Mesodermal cell (in vitro differentiated cells): ENCODE measurements at regions not wholly inside any gene's neighbourhood (a gene's known extent, or its start where the extent isn't known, plus 50 kb on each side); places are given as distances from the start of the nearest gene placed in this dataset.

Source experiments
- H3K27ac ChIP-seq: 2 replicates; pipeline ENCODE4 v1.7.0; 2013; ENCODE audit warnings: mild to moderate bottlenecking, low read depth, low read length, moderate library complexity; ENCODE audit not compliant: severe bottlenecking
- H3K36me3 ChIP-seq: 2 replicates; pipeline ENCODE4 v1.7.1; 2013; ENCODE audit warnings: mild to moderate bottlenecking, low read length, moderate library complexity; ENCODE audit not compliant: control insufficient read depth, insufficient read depth
- H3K4me1 ChIP-seq: one replicate; pipeline ENCODE4 v1.7.1; 2013; ENCODE audit warnings: mild to moderate bottlenecking, low read length; ENCODE audit not compliant: insufficient read depth, control insufficient read depth, poor library complexity, severe bottlenecking
- H3K4me3 ChIP-seq: 2 replicates; pipeline ENCODE4 v1.7.0; 2013; ENCODE audit warnings: low read length, control low read depth, mild to moderate bottlenecking; ENCODE audit not compliant: insufficient read depth, poor library complexity, severe bottlenecking; ENCODE audit errors: extremely low read depth
- H3K9me3 ChIP-seq: 2 replicates; pipeline ENCODE4 v1.7.1; 2013; ENCODE audit warnings: mild to moderate bottlenecking, low read length, moderate library complexity; ENCODE audit not compliant: control insufficient read depth
- WGBS, 2 experiments: methylation state at CpG; one replicate each; pipeline ENCODE4 v1.1.5; 2013; ENCODE audit warnings: missing lambda C conversion rate in 2 of 2; ENCODE audit not compliant: insufficient coverage in 2 of 2; 5-methylcytosine and 5-hydroxymethylcytosine counted together

DNA sequence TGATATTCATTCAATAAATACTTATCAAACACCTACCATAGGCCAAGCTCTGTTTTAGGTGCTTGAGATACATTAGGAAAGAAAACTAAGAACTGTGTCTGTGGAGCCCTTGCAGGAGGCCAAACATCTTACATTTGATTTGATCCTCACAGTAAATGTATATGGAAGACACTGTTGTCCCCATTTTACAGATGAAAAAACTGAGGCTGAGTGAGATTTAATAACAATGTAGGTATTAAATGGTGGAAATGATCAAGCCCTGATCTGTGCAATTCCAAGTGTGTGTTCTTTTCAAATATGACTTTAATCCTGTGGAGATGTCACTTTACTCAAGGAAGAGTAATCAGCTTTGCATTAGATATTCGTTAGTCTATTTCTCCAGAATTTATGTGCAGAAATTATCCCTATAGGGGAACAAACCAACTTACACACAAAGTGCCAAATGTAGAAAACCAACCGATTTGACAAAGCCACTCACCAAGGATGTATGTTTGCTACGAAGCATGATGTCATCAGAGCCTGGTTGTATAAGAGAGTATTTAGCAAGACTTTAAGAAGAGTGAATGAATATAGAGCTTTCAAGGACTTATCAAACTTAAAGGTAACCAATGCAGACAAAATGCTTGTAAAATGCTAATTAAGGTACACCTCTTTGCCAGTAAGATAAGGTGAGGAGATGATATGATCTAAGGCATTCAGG lies 153.9 kb upstream of the NFIB start:
- H3K4me3 ChIP-seq = no peak overlapping the region
- H3K4me1 ChIP-seq = no peaks in the 10 kb centered on the region
- H3K9me3 ChIP-seq = no peaks in the 10 kb centered on the region
- H3K36me3 ChIP-seq = no peaks in the 10 kb centered on the region
- 83 to 100% methylated on average over 1 to 3 of the region's 3 CpGs for whole genome bisulfite sequencing, 2 experiments
- no peak overlapping the region for H3K27ac ChIP-seq

GRCh38 chr9:14466828-14467227 lies 152.9 kb upstream of the NFIB start:
- WGBS, 2 experiments = 68 to 77% methylated on average over 4 of the region's 4 CpGs
- Histone ChIP-seq H3K36me3 (no peaks in the 10 kb centered on the region), H3K4me3 (no peak overlapping the region), H3K27ac (no peak overlapping the region), H3K9me3 (no peaks in the 10 kb centered on the region), H3K4me1 (no peaks in the 10 kb centered on the region)

- Histone ChIP-seq H3K4me3 (no peak overlapping the region), H3K9me3 (no peaks in the 10 kb centered on the region), H3K27ac (no peak overlapping the region), H3K4me1 (no peaks in the 10 kb centered on the region), H3K36me3 (no peaks in the 10 kb centered on the region)
- 38 to 58% methylated on average over 6 to 7 of the region's 7 CpGs for whole genome bisulfite sequencing, 2 experiments
These were observed 152.5 kb upstream of the NFIB start for GRCh38 chr9:14466429-14466818.

DNA sequence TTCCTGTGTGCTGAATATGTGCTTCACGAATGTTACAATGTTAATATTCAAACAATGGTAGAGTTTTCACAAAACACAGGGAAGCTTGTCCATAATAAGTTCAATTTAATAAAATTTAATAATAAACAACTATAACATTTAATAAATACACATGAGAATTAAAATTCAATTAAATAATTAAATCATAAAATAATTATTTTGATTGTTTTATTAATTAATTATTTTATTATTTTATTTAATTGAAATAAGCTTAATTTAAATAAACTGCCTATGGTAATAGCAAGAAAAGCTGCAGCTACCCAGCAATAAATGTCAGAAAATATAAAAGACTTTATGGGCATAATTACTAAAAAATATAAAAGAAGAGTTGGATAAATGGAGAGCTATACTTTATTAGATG lies 149.0 kb upstream of the NFIB start:
- no CpG with 5 or more reads among the region's 1 CpG for WGBS, 2 experiments
- Histone ChIP-seq H3K36me3 (no peaks in the 10 kb centered on the region), H3K4me3 (no peak overlapping the region), H3K27ac (no peak overlapping the region), H3K9me3 (no peaks in the 10 kb centered on the region), H3K4me1 (no peaks in the 10 kb centered on the region)

DNA sequence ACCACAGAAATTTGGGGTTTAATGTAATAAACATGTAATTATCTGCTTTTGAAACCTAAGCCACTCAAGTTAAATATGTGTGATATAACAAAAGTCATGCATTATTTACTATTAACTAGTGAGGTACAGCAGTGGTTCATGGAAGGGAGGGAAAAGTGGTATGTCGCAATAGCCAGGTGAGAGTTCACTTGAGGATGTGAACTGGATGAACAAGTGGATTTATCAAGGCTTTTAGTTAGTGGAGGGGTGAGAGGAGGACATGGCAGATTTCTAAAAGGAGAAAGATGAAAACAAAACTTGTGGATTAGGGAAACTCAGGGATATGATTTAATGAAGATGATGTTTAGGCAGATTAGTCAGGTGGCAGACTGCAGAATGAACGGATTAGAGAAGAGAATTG lies 141.3 kb upstream of the NFIB start:
- no peaks in the 10 kb centered on the region for H3K9me3 ChIP-seq
- no peaks in the 10 kb centered on the region for H3K36me3 ChIP-seq
- no peaks in the 10 kb centered on the region for H3K4me1 ChIP-seq
- WGBS, 2 experiments = 80 to 96% methylated on average over 1 to 2 of the region's 2 CpGs
- no peak overlapping the region for H3K27ac ChIP-seq
- no peak overlapping the region for H3K4me3 ChIP-seq

GRCh38 chr9:14453286-14453685 lies 139.3 kb upstream of the NFIB start:
- H3K27ac ChIP-seq = no peak overlapping the region
- H3K4me3 ChIP-seq = no peak overlapping the region
- H3K9me3 ChIP-seq = no peaks in the 10 kb centered on the region
- H3K4me1 ChIP-seq = no peaks in the 10 kb centered on the region
- H3K36me3 ChIP-seq = no peaks in the 10 kb centered on the region

DNA sequence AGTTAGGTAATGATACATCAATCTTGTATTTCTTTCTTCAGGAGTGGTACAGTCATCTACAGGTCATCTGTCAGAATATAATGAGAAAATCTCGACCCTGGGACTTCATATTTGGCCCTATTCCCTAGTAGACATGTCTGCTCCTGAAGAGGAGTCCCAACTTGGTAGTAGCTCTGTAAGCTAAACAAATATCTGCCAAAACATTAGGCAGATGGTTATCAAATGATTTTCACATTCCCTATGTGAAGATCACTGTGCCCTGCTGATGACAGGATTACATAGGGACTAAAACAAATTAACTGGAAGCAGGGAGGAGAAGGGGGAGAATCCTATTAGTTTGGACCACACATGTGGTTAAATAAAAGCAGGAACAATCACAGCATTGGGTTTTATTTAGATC lies 138.6 kb upstream of the NFIB start:
- H3K36me3 ChIP-seq = no peaks in the 10 kb centered on the region
- H3K9me3 ChIP-seq = no peaks in the 10 kb centered on the region
- H3K4me1 ChIP-seq = no peaks in the 10 kb centered on the region
- no peak overlapping the region for H3K27ac ChIP-seq
- WGBS, 2 experiments = 71% methylated on average over 1 of the region's 1 CpG; no CpG with 5 or more reads in 1 of the 2 experiments
- H3K4me3 ChIP-seq = no peak overlapping the region

GRCh38 chr9:14451949-14452348 lies 138.0 kb upstream of the NFIB start:
- H3K4me1 ChIP-seq = no peaks in the 10 kb centered on the region
- 88 to 95% methylated on average over 2 of the region's 4 CpGs for WGBS, 2 experiments
- no peak overlapping the region for H3K27ac ChIP-seq
- H3K9me3 ChIP-seq = no peaks in the 10 kb centered on the region
- no peak overlapping the region for H3K4me3 ChIP-seq
- H3K36me3 ChIP-seq = no peaks in the 10 kb centered on the region

- no CpG with 5 or more reads among the region's 3 CpGs for WGBS, 2 experiments
- Histone ChIP-seq H3K4me3 (no peak overlapping the region), H3K27ac (no peak overlapping the region), H3K36me3 (no peaks in the 10 kb centered on the region), H3K9me3 (no peaks in the 10 kb centered on the region), H3K4me1 (no peaks in the 10 kb centered on the region)
These were observed 133.2 kb upstream of the NFIB start for GRCh38 chr9:14447103-14447502.

DNA sequence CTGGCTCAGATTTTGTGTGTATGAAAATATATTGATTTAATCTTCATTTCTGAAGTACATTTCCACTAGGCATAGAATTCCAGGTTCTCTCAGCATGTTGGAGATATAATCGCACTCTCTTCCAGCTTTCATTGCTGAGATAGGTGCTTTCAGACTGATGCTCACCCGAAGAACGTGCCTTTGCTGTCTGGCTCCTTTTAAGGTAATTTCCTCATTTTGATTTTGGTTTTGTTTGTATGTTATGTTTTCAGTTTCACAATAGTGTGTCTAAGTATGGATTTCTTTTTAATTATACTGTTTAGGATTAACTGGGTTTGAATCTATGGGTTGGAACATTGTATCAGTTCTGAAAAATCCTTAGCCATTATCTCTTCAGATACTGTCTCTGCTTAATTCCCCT lies 132.0 kb upstream of the NFIB start:
- H3K9me3 ChIP-seq = no peaks in the 10 kb centered on the region
- H3K4me3 ChIP-seq = no peak overlapping the region
- no peaks in the 10 kb centered on the region for H3K36me3 ChIP-seq
- H3K27ac ChIP-seq = no peak overlapping the region
- H3K4me1 ChIP-seq = no peaks in the 10 kb centered on the region
- WGBS, 2 experiments = no CpG with 5 or more reads among the region's 3 CpGs

- H3K4me3 ChIP-seq = no peak overlapping the region
- H3K4me1 ChIP-seq = no peaks in the 10 kb centered on the region
- WGBS, 2 experiments = 95% methylated on average over 2 of the region's 6 CpGs
- no peaks in the 10 kb centered on the region for H3K9me3 ChIP-seq
- no peak overlapping the region for H3K27ac ChIP-seq
- no peaks in the 10 kb centered on the region for H3K36me3 ChIP-seq
These were observed 129.0 kb upstream of the NFIB start for GRCh38 chr9:14442956-14443355.
